IMR-90 (cell line): ENCODE measurements at regions not wholly inside any gene's neighbourhood (a gene's known extent, or its start where the extent isn't known, plus 50 kb on each side); places are given as distances from the start of the nearest gene placed in this dataset.

Source experiments
- BHLHE40 ChIP-seq: fragments of 150-350 bp; IDR thresholded peaks from 2 replicates; pipeline ENCODE4 v1.6.1; 2016; ENCODE audit warnings: mild to moderate bottlenecking, low read depth, low read length
- CEBPB ChIP-seq: IDR thresholded peaks from 2 replicates; pipeline ENCODE4 v1.6.1; 2012; ENCODE audit warnings: low read depth, low read length, improper control_type of control experiment
- FOS ChIP-seq: fragments of 150-350 bp; IDR thresholded peaks from 2 replicates; pipeline ENCODE4 v1.6.1; 2016; ENCODE audit warnings: low read depth, low read length
- POLR2A ChIP-seq: IDR thresholded peaks from 2 replicates; pipeline ENCODE4 v1.6.1; 2012; ENCODE audit warnings: mild to moderate bottlenecking, low read depth, low read length
- TF ChIP-seq, protein P1 (sequence below): conservative IDR thresholded peaks from 2 replicates; pipeline ENCODE4 v1.5.1; 2012; ENCODE audit warnings: mild to moderate bottlenecking, low read depth, low read length, improper control_type of control experiment
- TF ChIP-seq, protein P2 (sequence below): fragments of 150-350 bp; IDR thresholded peaks from 2 replicates; pipeline ENCODE4 v1.6.1; 2016; ENCODE audit warnings: low read depth, mild to moderate bottlenecking, low read length, moderate library complexity, borderline replicate concordance

DNA sequence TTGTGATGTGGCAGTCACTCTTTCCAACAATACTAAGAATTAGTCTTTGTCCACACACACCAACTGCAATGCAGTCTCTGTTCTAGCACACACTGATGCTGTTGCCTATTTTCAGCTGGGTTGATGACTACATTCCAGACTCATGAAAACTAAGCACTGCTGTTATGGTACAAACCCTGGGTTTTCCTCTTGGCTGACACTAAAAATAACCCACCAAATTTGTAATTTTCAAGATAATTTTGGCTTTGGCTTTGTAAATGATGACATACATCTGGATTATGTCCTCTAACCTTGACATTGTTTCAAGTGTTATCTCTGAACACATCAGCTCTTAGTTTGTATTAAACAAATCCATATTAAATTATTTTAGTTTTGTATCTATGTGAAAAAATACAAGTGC lies 444.8 kb downstream of the PTPRC start:
- TF ChIP-seq, protein P1, sequence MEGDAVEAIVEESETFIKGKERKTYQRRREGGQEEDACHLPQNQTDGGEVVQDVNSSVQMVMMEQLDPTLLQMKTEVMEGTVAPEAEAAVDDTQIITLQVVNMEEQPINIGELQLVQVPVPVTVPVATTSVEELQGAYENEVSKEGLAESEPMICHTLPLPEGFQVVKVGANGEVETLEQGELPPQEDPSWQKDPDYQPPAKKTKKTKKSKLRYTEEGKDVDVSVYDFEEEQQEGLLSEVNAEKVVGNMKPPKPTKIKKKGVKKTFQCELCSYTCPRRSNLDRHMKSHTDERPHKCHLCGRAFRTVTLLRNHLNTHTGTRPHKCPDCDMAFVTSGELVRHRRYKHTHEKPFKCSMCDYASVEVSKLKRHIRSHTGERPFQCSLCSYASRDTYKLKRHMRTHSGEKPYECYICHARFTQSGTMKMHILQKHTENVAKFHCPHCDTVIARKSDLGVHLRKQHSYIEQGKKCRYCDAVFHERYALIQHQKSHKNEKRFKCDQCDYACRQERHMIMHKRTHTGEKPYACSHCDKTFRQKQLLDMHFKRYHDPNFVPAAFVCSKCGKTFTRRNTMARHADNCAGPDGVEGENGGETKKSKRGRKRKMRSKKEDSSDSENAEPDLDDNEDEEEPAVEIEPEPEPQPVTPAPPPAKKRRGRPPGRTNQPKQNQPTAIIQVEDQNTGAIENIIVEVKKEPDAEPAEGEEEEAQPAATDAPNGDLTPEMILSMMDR, result no peak
- TF ChIP-seq BHLHE40, result no peak
- TF ChIP-seq CEBPB, result no peak
- no peak for TF ChIP-seq POLR2A
- TF ChIP-seq, protein P2, sequence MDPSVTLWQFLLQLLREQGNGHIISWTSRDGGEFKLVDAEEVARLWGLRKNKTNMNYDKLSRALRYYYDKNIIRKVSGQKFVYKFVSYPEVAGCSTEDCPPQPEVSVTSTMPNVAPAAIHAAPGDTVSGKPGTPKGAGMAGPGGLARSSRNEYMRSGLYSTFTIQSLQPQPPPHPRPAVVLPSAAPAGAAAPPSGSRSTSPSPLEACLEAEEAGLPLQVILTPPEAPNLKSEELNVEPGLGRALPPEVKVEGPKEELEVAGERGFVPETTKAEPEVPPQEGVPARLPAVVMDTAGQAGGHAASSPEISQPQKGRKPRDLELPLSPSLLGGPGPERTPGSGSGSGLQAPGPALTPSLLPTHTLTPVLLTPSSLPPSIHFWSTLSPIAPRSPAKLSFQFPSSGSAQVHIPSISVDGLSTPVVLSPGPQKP, result no peak
- TF ChIP-seq FOS, result no peak
